Upper lobe of left lung (tissue), 6 donors: ENCODE measurements at regions not wholly inside any gene's neighbourhood (a gene's known extent, or its start where the extent isn't known, plus 50 kb on each side); places are given as distances from the start of the nearest gene placed in this dataset.
A peak's percentile ranks its signal among the peaks of the same experiment; 100 is the strongest.

Source experiments
- ATAC-seq, 2 donors: fragments of 200-7000 bp; cut with Tn5 transposase; one replicate each; pipeline ENCODE4 v1.9.1; 2022; ENCODE audit warnings: mild to moderate bottlenecking in 2 of 2, moderate library complexity in 2 of 2; ENCODE audit not compliant: low FRiP score in 2 of 2
- DNase-seq, 2 donors: peaks; one replicate each; pipeline ENCODE4 v3.0.0-alpha.2; 2019 to 2020
- H3K27ac ChIP-seq, 4 donors: fragments of 200-600 bp; sonication (generic); one replicate each; pipeline ENCODE4 v1.5.1; 2016 to 2019
- H3K27me3 ChIP-seq, 4 donors: fragments of 200-600 bp; sonication (generic); one replicate each; pipeline ENCODE4 v1.5.1; 2017 to 2019
- H3K36me3 ChIP-seq, 4 donors: fragments of 200-600 bp; sonication (generic); one replicate each; pipeline ENCODE4 v1.5.1; 2016 to 2019
- H3K4me1 ChIP-seq, 4 donors: fragments of 200-600 bp; sonication (generic); one replicate each; pipeline ENCODE4 v1.5.1; 2018 to 2019
- H3K4me3 ChIP-seq, 4 donors: fragments of 200-600 bp; sonication (generic); one replicate each; pipeline ENCODE4 v1.5.1; 2017 to 2019; ENCODE audit warnings: mild to moderate bottlenecking in 2 of 4, moderate library complexity in 1 of 4
- H3K9me3 ChIP-seq, 4 donors: fragments of 200-600 bp; sonication (generic); one replicate each; pipeline ENCODE4 v1.5.1; 2018 to 2019
- CTCF ChIP-seq, 6 experiments: fragments of 450-650 bp in 4 of 6; fragments of 200-600 bp in 2 of 6; sonication (generic) in 2 of 6; IDR thresholded peaks; one replicate each; pipeline ENCODE4 v1.5.1; 2016 to 2019; ENCODE audit warnings: antibody characterized with exemption in 6 of 6
- EP300 ChIP-seq, 4 donors: sonication (generic); formaldehyde crosslinking; IDR thresholded peaks; one replicate each; pipeline ENCODE4 v1.5.1; 2017; ENCODE audit warnings: antibody characterized with exemption in 4 of 4, control low read depth in 2 of 4
- POLR2A ChIP-seq, 4 donors: fragments of 450-650 bp; IDR thresholded peaks; one replicate each; pipeline ENCODE4 v1.5.1; 2016 to 2017; ENCODE audit warnings: antibody characterized with exemption in 4 of 4, mild to moderate bottlenecking in 2 of 4
- POLR2AphosphoS5 ChIP-seq, 2 donors: sonication (generic); formaldehyde crosslinking; IDR thresholded peaks; one replicate each; pipeline ENCODE4 v1.5.1; 2017; ENCODE audit warnings: antibody characterized with exemption in 2 of 2
- WGBS, 2 donors: methylation state at CpG; one replicate each; pipeline ENCODE4 v1.1.5; 2017 to 2018; 5-methylcytosine and 5-hydroxymethylcytosine counted together
- donor health status: DM: no; HTN: no; CAD: no; lungs with moderate emphysema.
- donor health status: DM: no; HTN: yes; CAD: no; lungs with severe emphysema.

DNA sequence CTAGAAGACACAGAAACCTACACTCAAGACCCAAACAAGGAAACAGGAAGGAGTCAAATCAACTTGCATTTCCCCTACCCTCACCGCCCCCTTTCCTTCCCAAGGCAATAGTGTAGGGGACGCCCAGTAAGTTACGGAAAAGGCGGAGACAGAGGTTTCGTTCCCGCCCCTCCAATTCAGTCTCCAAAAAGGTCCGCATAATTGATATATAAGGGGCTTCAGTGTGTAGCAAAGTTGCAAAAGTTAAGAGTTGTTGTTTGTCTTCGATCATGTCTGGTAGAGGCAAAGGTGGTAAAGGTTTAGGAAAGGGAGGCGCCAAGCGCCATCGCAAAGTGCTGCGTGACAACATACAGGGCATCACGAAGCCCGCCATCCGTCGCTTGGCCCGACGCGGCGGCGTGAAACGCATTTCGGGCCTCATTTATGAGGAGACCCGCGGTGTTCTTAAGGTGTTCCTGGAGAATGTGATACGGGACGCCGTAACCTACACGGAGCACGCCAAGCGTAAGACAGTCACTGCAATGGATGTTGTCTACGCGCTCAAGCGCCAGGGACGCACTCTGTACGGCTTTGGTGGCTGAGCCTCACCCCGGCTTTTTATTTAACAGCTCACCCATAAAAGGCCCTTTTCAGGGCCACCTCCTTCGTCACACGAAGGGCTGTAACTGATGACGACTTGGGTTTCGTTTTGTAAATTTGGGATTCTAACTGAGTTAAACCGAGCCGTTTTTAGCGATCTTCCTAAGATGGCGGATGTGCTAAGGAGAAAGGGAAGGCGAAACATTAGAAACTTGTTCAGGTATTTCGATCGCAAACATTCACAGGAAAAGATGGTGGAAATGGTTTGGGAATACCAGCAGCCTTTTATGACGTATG is 124.6 kb upstream of the BTN3A2 start:
- DNase-seq (peak; percentile 74 to 86), ATAC-seq (peak; percentile 83 to 86)
- Histone ChIP-seq H3K9me3 (no peaks in the 10 kb centered on the region), H3K4me1 (peaks cover 0 to 2% (median 1%) of the 10 kb centered on the region in 4 donors), H3K36me3 (no peaks in the 10 kb centered on the region), H3K27ac (peak overlapping the region; percentile 87 to 93 (median 88)), H3K4me3 (peak overlapping the region; percentile 16 to 53 (median 44)), H3K27me3 (peaks cover 0 to 8% (median 0%) of the 10 kb centered on the region in 4 donors)
- 3% methylated on average over 32 to 49 of the region's 49 CpGs for WGBS, 2 donors
- TF ChIP-seq EP300 (IDR thresholded peaks at IDR 0.05) = peak in 1 of 4 donors; percentile 45
- TF ChIP-seq POLR2AphosphoS5 (IDR thresholded peaks at IDR 0.05) = peak; percentile 79 to 86
- peak in 3 of 4 donors; percentile 73 to 94 (median 80) for TF ChIP-seq POLR2A (IDR thresholded peaks at IDR 0.05)
- TF ChIP-seq CTCF (IDR thresholded peaks at IDR 0.05) = no peak

GRCh38 chr6:26241033-26241895 is 123.7 kb upstream of the BTN3A2 start:
- Histone ChIP-seq H3K4me3 (peak overlapping the region in 3 of 4 donors; percentile 41 to 53 (median 48)), H3K27me3 (peaks cover 0 to 6% (median 0%) of the 10 kb centered on the region in 4 donors), H3K9me3 (no peaks in the 10 kb centered on the region), H3K36me3 (no peaks in the 10 kb centered on the region), H3K27ac (peak overlapping the region; percentile 87 to 93 (median 88)), H3K4me1 (peaks cover 0 to 2% (median 0%) of the 10 kb centered on the region in 4 donors)
- 47 to 53% methylated on average over 37 to 38 of the region's 38 CpGs for WGBS, 2 donors
- ATAC-seq = peak in 1 of 2 donors; percentile 46
- peak; percentile 39 to 55 for DNase-seq
- TF ChIP-seq POLR2AphosphoS5 (IDR thresholded peaks at IDR 0.05) = no peak
- no peak for TF ChIP-seq POLR2A (IDR thresholded peaks at IDR 0.05)
- no peak for TF ChIP-seq CTCF (IDR thresholded peaks at IDR 0.05)

DNA sequence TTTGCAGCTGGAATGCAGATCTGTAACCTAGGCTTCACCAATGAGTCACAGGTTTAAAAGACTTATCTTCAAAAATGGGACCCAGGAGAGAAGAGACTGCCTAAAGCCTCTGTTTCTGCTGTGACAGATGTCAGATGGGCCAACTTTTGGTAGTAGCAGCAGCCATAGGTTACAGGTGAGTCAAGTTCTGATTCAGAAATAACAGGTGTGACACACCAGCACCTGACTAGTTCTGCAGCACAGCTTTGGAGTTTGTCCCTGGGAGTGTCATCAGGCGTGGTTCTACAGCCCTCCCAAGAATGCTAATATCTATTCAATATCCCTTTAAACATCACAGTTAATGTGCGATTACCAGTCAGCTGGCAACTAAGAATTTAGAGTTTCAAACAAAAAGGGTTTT is 121.9 kb upstream of the BTN3A2 start:
- Histone ChIP-seq H3K4me1 (peaks cover 0 to 2% (median 0%) of the 10 kb centered on the region in 4 donors), H3K4me3 (no peak overlapping the region), H3K36me3 (no peaks in the 10 kb centered on the region), H3K9me3 (no peaks in the 10 kb centered on the region), H3K27ac (no peak overlapping the region), H3K27me3 (peaks cover 0 to 4% (median 0%) of the 10 kb centered on the region in 4 donors)
- DNase-seq (no peak), ATAC-seq (no peak)
- 88 to 93% methylated on average over 2 of the region's 2 CpGs for WGBS, 2 donors
- no peak for TF ChIP-seq CTCF (IDR thresholded peaks at IDR 0.05)
- TF ChIP-seq POLR2AphosphoS5 (IDR thresholded peaks at IDR 0.05) = no peak
- TF ChIP-seq POLR2A (IDR thresholded peaks at IDR 0.05) = no peak
- no peak for TF ChIP-seq EP300 (IDR thresholded peaks at IDR 0.05)

DNA sequence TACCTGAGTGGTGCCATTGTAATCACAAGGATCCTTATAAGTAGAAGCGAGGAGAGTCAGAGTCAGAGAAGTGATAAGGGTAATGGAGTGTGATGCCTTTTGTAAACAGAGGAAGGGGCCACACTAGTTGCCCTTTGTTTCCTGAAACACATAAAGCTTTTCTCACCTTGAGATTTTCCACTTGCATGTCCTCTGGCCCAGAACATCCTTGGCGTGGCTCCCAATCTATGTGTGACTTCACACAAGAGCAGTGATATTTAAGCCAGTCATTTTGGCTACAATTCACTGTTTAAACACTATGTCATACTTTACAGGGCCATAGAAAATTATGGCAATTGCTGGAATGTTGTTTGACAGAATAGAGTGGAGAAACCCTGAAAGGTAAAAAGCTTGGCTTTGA is 121.2 kb upstream of the BTN3A2 start:
- H3K27ac ChIP-seq = no peak overlapping the region
- no peak overlapping the region for H3K4me3 ChIP-seq
- H3K27me3 ChIP-seq = peaks cover 0 to 4% (median 0%) of the 10 kb centered on the region in 4 donors
- ATAC-seq (no peak), DNase-seq (no peak)
- WGBS, 2 donors = 80 to 85% methylated on average over 2 of the region's 2 CpGs
- H3K36me3 ChIP-seq = no peaks in the 10 kb centered on the region
- no peaks in the 10 kb centered on the region for H3K9me3 ChIP-seq
- peaks cover 0 to 2% (median 0%) of the 10 kb centered on the region in 4 donors for H3K4me1 ChIP-seq
- TF ChIP-seq EP300 (IDR thresholded peaks at IDR 0.05) (no peak), POLR2A (IDR thresholded peaks at IDR 0.05) (no peak), CTCF (IDR thresholded peaks at IDR 0.05) (no peak), POLR2AphosphoS5 (IDR thresholded peaks at IDR 0.05) (no peak)
